ENCODE measurements at regions not wholly inside any gene's neighbourhood (a gene's known extent, or its start where the extent isn't known, plus 50 kb on each side); places are given as distances from the start of the nearest gene placed in this dataset.

- TF ChIP-seq CTCF (IDR thresholded peaks at IDR 0.05) (no peak), POLR2A (IDR thresholded peaks at IDR 0.05) (no peak)
Observed at GRCh38 chr9:73597039-73597438, 445.4 kb downstream of the ANXA1 start.

Measured in upper lobe of left lung (tissue), 4 donors.